Trophoblast cell (in vitro differentiated cells and primary cell): ENCODE measurements at regions not wholly inside any gene's neighbourhood (a gene's known extent, or its start where the extent isn't known, plus 50 kb on each side); places are given as distances from the start of the nearest gene placed in this dataset.
A peak's percentile ranks its signal among the peaks of the same experiment; 100 is the strongest.

Source experiments
- DNase-seq, 2 donors: peaks; one replicate each; pipeline ENCODE4 v3.0.0-alpha.2; 2016
- H2AFZ ChIP-seq: 2 replicates; pipeline ENCODE4 v1.6.1; 2013; ENCODE audit warnings: low read length, moderate library complexity, mild to moderate bottlenecking; ENCODE audit not compliant: insufficient read depth, poor library complexity
- H2AK5ac ChIP-seq: 2 replicates; pipeline ENCODE4 v1.6.1; 2013; ENCODE audit warnings: mild to moderate bottlenecking, low read length
- H2BK120ac ChIP-seq: 2 replicates; pipeline ENCODE4 v1.6.1; 2013; ENCODE audit warnings: low read length, mild to moderate bottlenecking, moderate library complexity; ENCODE audit not compliant: insufficient read depth, poor library complexity
- H2BK12ac ChIP-seq: 2 replicates; pipeline ENCODE4 v1.6.1; 2013; ENCODE audit warnings: mild to moderate bottlenecking, low read length, moderate library complexity
- H2BK5ac ChIP-seq: 2 replicates; pipeline ENCODE4 v1.6.1; 2013; ENCODE audit warnings: low read length, low read depth, moderate library complexity, mild to moderate bottlenecking; ENCODE audit not compliant: poor library complexity
- H3K14ac ChIP-seq: 2 replicates; pipeline ENCODE4 v1.6.1; 2013; ENCODE audit warnings: mild to moderate bottlenecking, low read length
- H3K18ac ChIP-seq: 2 replicates; pipeline ENCODE4 v1.6.1; 2013; ENCODE audit warnings: mild to moderate bottlenecking, low read length
- H3K23ac ChIP-seq: 2 replicates; pipeline ENCODE4 v1.6.1; 2013; ENCODE audit warnings: low read length
- H3K27ac ChIP-seq: 2 replicates; pipeline ENCODE4 v1.5.1; 2013; ENCODE audit warnings: low read depth, mild to moderate bottlenecking, inconsistent platforms, low read length, moderate library complexity
- H3K27me3 ChIP-seq: 2 replicates; pipeline ENCODE4 v1.6.1; 2013; ENCODE audit warnings: inconsistent platforms, mild to moderate bottlenecking, low read length, moderate library complexity; ENCODE audit not compliant: insufficient read depth
- H3K36me3 ChIP-seq, 2 experiments: 1 replicate in 1 of 2; 2 replicates in 1 of 2; pipeline ENCODE4 v1.6.1; 2013; ENCODE audit warnings: low read length in 2 of 2, mild to moderate bottlenecking in 2 of 2, moderate library complexity in 1 of 2; ENCODE audit not compliant: insufficient read depth in 2 of 2, control insufficient read depth in 1 of 2
- H3K4ac ChIP-seq: 2 replicates; pipeline ENCODE4 v1.6.1; 2013; ENCODE audit warnings: low read depth, mild to moderate bottlenecking, low read length, moderate library complexity
- H3K4me1 ChIP-seq, 2 experiments: 1 replicate in 1 of 2; 2 replicates in 1 of 2; pipeline ENCODE4 v1.6.1; 2013; ENCODE audit warnings: low read length in 2 of 2, mild to moderate bottlenecking in 2 of 2, moderate library complexity in 1 of 2; ENCODE audit not compliant: insufficient read depth in 2 of 2, control insufficient read depth in 1 of 2
- H3K4me2 ChIP-seq: 2 replicates; pipeline ENCODE4 v1.6.1; 2013; ENCODE audit warnings: inconsistent platforms, mild to moderate bottlenecking, low read length, moderate library complexity
- H3K4me3 ChIP-seq: 2 replicates; pipeline ENCODE4 v1.5.1; 2013; ENCODE audit warnings: mild to moderate bottlenecking, low read depth, low read length, inconsistent platforms
- H3K79me1 ChIP-seq: one replicate; pipeline ENCODE4 v1.6.1; 2013; ENCODE audit warnings: low read length
- H3K79me2 ChIP-seq: 2 replicates; pipeline ENCODE4 v1.6.1; 2013; ENCODE audit warnings: low read length, mild to moderate bottlenecking; ENCODE audit not compliant: control insufficient read depth, insufficient read depth, poor library complexity
- H3K9ac ChIP-seq: 2 replicates; pipeline ENCODE4 v1.6.1; 2013; ENCODE audit warnings: mild to moderate bottlenecking, low read length
- H3K9me3 ChIP-seq: 2 replicates; pipeline ENCODE4 v1.6.1; 2013; ENCODE audit warnings: low read depth, mild to moderate bottlenecking, control low read depth, inconsistent platforms, low read length; ENCODE audit not compliant: insufficient read depth
- H4K12ac ChIP-seq: 2 replicates; pipeline ENCODE4 v1.6.1; 2013; ENCODE audit warnings: low read depth, mild to moderate bottlenecking, low read length, moderate library complexity
- H4K8ac ChIP-seq: 2 replicates; pipeline ENCODE4 v1.6.1; 2013; ENCODE audit warnings: low read depth, mild to moderate bottlenecking, low read length, moderate library complexity
- H4K91ac ChIP-seq: one replicate; pipeline ENCODE4 v1.6.1; 2013; ENCODE audit warnings: low read depth, mild to moderate bottlenecking, low read length, moderate library complexity
- WGBS: extraction: QIAGEN DNeasy Blood & Tissue Kit; methylation state at CpG from one replicate; pipeline ENCODE4 v1.1.7; 2013; ENCODE audit warnings: missing lambda C conversion rate; ENCODE audit not compliant: insufficient read length, insufficient coverage; ENCODE audit errors: extremely low coverage; 5-methylcytosine and 5-hydroxymethylcytosine counted together

DNA sequence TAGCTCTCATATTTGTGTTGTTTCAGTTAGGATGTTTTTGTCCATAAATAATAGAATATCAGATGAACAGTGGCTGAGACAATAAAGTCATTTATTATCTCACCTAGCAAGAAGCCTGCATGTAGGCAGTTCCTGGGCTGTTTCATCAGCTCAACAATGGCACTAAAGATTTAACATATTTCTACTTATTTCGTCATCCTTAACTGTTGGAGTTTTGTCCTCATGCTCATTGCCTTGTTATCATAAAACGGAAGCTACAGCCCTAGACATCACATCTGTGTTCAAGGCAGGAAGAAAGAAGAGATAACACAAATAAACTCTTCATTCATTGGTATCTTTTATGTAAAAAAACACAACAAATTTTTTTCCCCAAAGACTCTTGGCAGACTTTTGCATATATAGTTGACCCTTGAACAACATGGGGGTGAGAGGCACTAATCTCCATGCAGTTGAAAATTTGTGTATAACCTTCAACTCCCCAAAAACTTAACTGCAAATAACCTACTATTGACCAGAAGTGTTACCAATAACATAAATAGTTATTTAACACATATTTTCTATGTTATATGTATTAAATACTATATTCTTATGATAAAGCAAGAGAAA lies 277.2 kb upstream of the ADRA1B start:
- Histone ChIP-seq H3K9ac (no peak overlapping the region), H3K4me1 (peaks cover 0 to 3% of the 10 kb centered on the region in 2 experiments), H3K27me3 (no peaks in the 10 kb centered on the region), H3K36me3 (no peaks in the 10 kb centered on the region), H3K27ac (no peak overlapping the region), H3K14ac (no peak overlapping the region), H2BK12ac (no peak overlapping the region), H2BK5ac (no peak overlapping the region), H3K18ac (no peak overlapping the region), H3K4me3 (no peak overlapping the region), H2AFZ (no peak overlapping the region), H2BK120ac (no peak overlapping the region), H3K4ac (no peak overlapping the region), H3K23ac (no peak overlapping the region), H4K12ac (no peak overlapping the region), H4K8ac (no peak overlapping the region), H3K79me1 (no peaks in the 10 kb centered on the region), H3K4me2 (no peak overlapping the region), H2AK5ac (no peak overlapping the region), H3K9me3 (peaks cover 4% of the 10 kb centered on the region), H3K79me2 (no peaks in the 10 kb centered on the region), H4K91ac (no peak overlapping the region)
- WGBS = no CpG with 5 or more reads among the region's 2 CpGs
- peak in 1 of 2 donors; percentile 42 for DNase-seq

DNA sequence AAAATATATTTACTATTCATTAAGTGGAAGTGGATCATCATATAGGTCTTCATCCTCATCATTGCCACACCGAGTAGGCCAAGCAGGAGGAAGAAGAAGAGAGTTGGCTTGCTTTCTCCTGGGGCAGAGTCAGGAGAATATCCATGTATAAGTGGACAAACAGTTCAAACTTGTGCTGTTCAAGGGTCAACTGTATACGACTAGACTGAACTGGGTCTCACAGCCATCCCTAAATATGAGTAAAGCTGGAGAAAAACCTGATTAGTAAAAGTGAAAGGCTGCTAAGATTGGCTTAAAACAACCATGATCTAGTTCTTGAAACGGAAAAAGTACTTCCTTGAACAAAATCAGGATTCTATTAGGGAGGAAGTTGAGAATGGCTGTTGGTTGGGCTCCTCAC lies 276.7 kb upstream of the ADRA1B start:
- Histone ChIP-seq H2BK120ac (no peak overlapping the region), H2BK12ac (no peak overlapping the region)
- WGBS = no CpG with 5 or more reads among the region's 3 CpGs

GRCh38 chr5:159640446-159640845 lies 275.8 kb upstream of the ADRA1B start:
- H2BK12ac ChIP-seq = no peak overlapping the region
- peaks cover 0 to 1% of the 10 kb centered on the region in 2 experiments for H3K4me1 ChIP-seq
- no peak overlapping the region for H2AK5ac ChIP-seq
- H3K27me3 ChIP-seq = no peaks in the 10 kb centered on the region
- no peak overlapping the region for H3K4me2 ChIP-seq
- H3K9me3 ChIP-seq = peaks cover 4% of the 10 kb centered on the region
- no peak overlapping the region for H2BK5ac ChIP-seq
- no peak overlapping the region for H2BK120ac ChIP-seq
- H3K23ac ChIP-seq = no peak overlapping the region
- H3K36me3 ChIP-seq = no peaks in the 10 kb centered on the region
- no peak overlapping the region for H3K18ac ChIP-seq
- no CpG with 5 or more reads among the region's 5 CpGs for WGBS
- H3K27ac ChIP-seq = no peak overlapping the region
- H4K91ac ChIP-seq = no peak overlapping the region
- DNase-seq = no peak
- H3K9ac ChIP-seq = no peak overlapping the region
- no peaks in the 10 kb centered on the region for H3K79me1 ChIP-seq
- no peak overlapping the region for H4K12ac ChIP-seq
- no peak overlapping the region for H2AFZ ChIP-seq
- H3K4me3 ChIP-seq = no peak overlapping the region
- H3K4ac ChIP-seq = no peak overlapping the region
- H3K79me2 ChIP-seq = no peaks in the 10 kb centered on the region
- H4K8ac ChIP-seq = no peak overlapping the region
- no peak overlapping the region for H3K14ac ChIP-seq

More for the DNA sequence above, 276.7 kb upstream of the ADRA1B start:
- Histone ChIP-seq H3K79me2 (no peaks in the 10 kb centered on the region), H3K4me2 (no peak overlapping the region), H4K91ac (no peak overlapping the region), H2AK5ac (no peak overlapping the region), H2AFZ (no peak overlapping the region), H3K18ac (no peak overlapping the region), H3K14ac (no peak overlapping the region), H3K4me1 (peaks cover 0 to 3% of the 10 kb centered on the region in 2 experiments), H3K23ac (no peak overlapping the region), H4K12ac (no peak overlapping the region), H3K9me3 (peaks cover 4% of the 10 kb centered on the region), H3K4ac (no peak overlapping the region), H2BK5ac (no peak overlapping the region), H3K36me3 (no peaks in the 10 kb centered on the region), H3K27me3 (no peaks in the 10 kb centered on the region), H3K79me1 (no peaks in the 10 kb centered on the region), H4K8ac (no peak overlapping the region), H3K9ac (no peak overlapping the region), H3K27ac (no peak overlapping the region), H3K4me3 (no peak overlapping the region)
- no peak for DNase-seq

- Histone ChIP-seq H3K9ac (no peak overlapping the region), H3K27ac (no peak overlapping the region), H3K27me3 (no peaks in the 10 kb centered on the region), H3K4me2 (no peak overlapping the region), H3K14ac (no peak overlapping the region), H4K12ac (no peak overlapping the region), H2BK120ac (no peak overlapping the region), H3K36me3 (no peaks in the 10 kb centered on the region), H3K23ac (no peak overlapping the region), H3K4ac (no peak overlapping the region), H2AFZ (no peak overlapping the region), H3K79me1 (no peaks in the 10 kb centered on the region), H3K4me3 (no peak overlapping the region), H3K18ac (no peak overlapping the region), H3K4me1 (no peaks in the 10 kb centered on the region), H2BK5ac (no peak overlapping the region), H4K91ac (no peak overlapping the region), H2BK12ac (no peak overlapping the region), H4K8ac (no peak overlapping the region), H3K79me2 (no peaks in the 10 kb centered on the region), H3K9me3 (peaks cover 4% of the 10 kb centered on the region), H2AK5ac (no peak overlapping the region)
- no CpG with 5 or more reads among the region's 5 CpGs for WGBS
- no peak for DNase-seq
Measured at GRCh38 chr5:159640921-159641320, 275.4 kb upstream of the ADRA1B start.
